SH-SY5Y (cell line): ENCODE measurements at regions not wholly inside any gene's neighbourhood (a gene's known extent, or its start where the extent isn't known, plus 50 kb on each side); places are given as distances from the start of the nearest gene placed in this dataset.

ENCODE experiments used
- GATA2 ChIP-seq: IDR thresholded peaks from 2 replicates; pipeline ENCODE4 v1.6.1; 2011; ENCODE audit warnings: mild to moderate bottlenecking, low read depth, low read length
- GATA3 ChIP-seq: IDR thresholded peaks from 2 replicates; pipeline ENCODE4 v1.6.1; 2011; ENCODE audit warnings: low read depth, mild to moderate bottlenecking, low read length, moderate library complexity

DNA sequence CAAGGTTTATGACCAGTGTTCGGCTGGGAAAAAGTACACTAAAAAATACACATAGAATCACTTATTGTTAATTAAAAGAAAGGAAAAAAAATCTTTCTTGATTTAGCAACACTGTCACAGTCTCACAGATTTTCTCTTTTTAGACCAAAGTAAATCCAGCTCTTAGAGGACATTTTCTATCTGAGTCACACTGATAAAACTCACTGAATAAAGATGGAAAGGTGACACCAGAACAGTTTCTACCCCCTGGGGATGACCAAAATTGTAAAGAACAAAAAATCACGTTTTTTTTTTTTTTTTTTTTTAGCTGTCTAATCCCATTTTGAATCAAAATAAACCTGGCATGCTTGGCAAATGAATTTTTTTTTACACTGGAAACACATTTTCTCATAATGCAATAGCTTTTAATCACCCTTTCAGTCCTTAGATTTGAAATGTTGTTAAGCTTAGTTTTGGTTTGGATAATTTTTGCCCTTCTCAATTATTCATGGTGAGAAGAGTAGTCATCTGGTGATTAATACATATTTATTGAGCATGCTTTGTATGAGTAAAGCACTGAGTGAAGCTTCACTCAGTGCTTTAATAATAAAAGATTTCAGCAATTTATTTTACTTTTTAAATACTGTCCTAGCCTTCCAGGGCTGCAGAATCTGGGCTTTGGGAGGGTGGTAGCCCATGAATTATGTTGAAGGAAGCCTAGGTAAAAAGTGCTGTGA lies 886.3 kb downstream of the SLC4A3 start:
- TF ChIP-seq GATA2: no peak
- TF ChIP-seq GATA3: no peak
